ENCODE measurements at regions not wholly inside any gene's neighbourhood (a gene's known extent, or its start where the extent isn't known, plus 50 kb on each side); places are given as distances from the start of the nearest gene placed in this dataset.

DNA sequence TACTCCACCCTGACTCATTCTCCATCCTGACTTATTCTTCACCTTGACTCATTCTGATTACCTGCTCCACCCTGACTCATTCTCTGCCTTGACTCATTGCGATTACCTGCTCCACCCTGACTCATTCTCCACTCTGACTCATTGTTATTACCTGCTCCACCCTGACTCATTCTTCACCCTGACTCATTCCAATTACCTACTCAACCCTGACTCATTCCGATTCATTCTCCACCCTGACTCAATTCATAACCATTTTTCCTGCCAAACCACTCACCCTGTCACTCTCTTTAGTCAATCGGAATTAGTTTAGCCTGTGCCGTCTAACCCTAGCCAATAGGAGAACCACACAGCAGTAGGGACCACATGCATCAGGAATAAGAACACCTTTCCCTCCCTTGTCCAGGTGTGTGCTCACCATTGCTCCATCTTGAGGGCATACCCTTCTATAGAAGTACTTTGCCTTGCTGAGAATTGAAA is 1227.4 kb upstream of the PCDH20 start:
- TF ChIP-seq POLR2A (IDR thresholded peaks at IDR 0.05; ENCODE audit: low read depth) (no peak), POLR2AphosphoS5 (IDR thresholded peaks at IDR 0.05) (no peak), EP300 (IDR thresholded peaks at IDR 0.05) (no peak)
- TF ChIP-seq, protein P1, sequence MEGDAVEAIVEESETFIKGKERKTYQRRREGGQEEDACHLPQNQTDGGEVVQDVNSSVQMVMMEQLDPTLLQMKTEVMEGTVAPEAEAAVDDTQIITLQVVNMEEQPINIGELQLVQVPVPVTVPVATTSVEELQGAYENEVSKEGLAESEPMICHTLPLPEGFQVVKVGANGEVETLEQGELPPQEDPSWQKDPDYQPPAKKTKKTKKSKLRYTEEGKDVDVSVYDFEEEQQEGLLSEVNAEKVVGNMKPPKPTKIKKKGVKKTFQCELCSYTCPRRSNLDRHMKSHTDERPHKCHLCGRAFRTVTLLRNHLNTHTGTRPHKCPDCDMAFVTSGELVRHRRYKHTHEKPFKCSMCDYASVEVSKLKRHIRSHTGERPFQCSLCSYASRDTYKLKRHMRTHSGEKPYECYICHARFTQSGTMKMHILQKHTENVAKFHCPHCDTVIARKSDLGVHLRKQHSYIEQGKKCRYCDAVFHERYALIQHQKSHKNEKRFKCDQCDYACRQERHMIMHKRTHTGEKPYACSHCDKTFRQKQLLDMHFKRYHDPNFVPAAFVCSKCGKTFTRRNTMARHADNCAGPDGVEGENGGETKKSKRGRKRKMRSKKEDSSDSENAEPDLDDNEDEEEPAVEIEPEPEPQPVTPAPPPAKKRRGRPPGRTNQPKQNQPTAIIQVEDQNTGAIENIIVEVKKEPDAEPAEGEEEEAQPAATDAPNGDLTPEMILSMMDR (IDR thresholded peaks at IDR 0.05): no peak

All from esophagus muscularis mucosa (tissue), 4 donors.